Endothelial cell of umbilical vein (primary cell): ENCODE measurements at regions not wholly inside any gene's neighbourhood (a gene's known extent, or its start where the extent isn't known, plus 50 kb on each side); places are given as distances from the start of the nearest gene placed in this dataset.

Experiments
- EZH2 ChIP-seq: IDR thresholded peaks from 2 replicates; pipeline ENCODE4 v1.6.1; 2012; ENCODE audit warnings: borderline replicate concordance, low read depth, mild to moderate bottlenecking, moderate library complexity, low read length, inconsistent platforms; ENCODE audit not compliant: severe bottlenecking
- GATA2 ChIP-seq: IDR thresholded peaks from 2 replicates; pipeline ENCODE4 v1.7.0; 2011; ENCODE audit warnings: low read depth, mild to moderate bottlenecking, moderate library complexity, mixed read lengths, low read length; ENCODE audit not compliant: insufficient read length, insufficient read depth
- MYC ChIP-seq: IDR thresholded peaks from one replicate; pipeline ENCODE4 v1.6.1; 2011; ENCODE audit warnings: mild to moderate bottlenecking, low read depth, low read length
- POLR2A ChIP-seq: IDR thresholded peaks from 2 replicates; pipeline ENCODE4 v1.6.1; 2012; ENCODE audit warnings: low read depth, mild to moderate bottlenecking, control low read depth, low read length
- POLR2AphosphoS5 ChIP-seq: IDR thresholded peaks from 2 replicates; pipeline ENCODE4 v1.6.1; 2012; ENCODE audit warnings: low read depth, mild to moderate bottlenecking, control low read depth, low read length, moderate library complexity; ENCODE audit not compliant: insufficient read depth
- TF ChIP-seq, protein P1 (sequence below), 2 donors: IDR thresholded peaks; 1 replicate in 1 of 2; 2 replicates in 1 of 2; pipeline ENCODE4 v1.5.1; 2011; ENCODE audit warnings: low read length in 2 of 2, mild to moderate bottlenecking in 2 of 2, moderate library complexity in 2 of 2, control low read depth in 1 of 2, inconsistent platforms in 1 of 2, low read depth in 1 of 2; ENCODE audit not compliant: insufficient read depth in 1 of 2; ENCODE audit errors: extremely low read depth in 1 of 2

DNA sequence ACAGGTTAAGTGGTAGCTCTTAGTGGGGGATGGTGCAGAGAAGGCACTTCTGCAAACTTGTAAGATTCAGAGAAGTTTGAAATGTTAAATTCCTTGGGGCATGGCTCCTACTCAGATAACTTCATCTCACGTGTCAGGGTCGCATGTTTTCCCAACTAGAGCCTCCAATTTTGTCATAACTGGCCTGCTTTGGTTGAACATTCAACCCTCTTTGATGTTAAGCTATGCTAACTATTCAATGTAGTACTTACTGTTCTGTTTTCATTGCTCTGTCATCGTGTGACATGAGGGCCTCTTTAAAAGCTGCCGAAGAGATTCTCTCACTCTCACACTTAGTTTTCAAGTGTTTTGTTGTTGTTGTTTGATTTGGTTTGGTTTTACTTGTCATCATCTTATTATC, 280.8 kb downstream of the CDH11 start:
- TF ChIP-seq, protein P1, sequence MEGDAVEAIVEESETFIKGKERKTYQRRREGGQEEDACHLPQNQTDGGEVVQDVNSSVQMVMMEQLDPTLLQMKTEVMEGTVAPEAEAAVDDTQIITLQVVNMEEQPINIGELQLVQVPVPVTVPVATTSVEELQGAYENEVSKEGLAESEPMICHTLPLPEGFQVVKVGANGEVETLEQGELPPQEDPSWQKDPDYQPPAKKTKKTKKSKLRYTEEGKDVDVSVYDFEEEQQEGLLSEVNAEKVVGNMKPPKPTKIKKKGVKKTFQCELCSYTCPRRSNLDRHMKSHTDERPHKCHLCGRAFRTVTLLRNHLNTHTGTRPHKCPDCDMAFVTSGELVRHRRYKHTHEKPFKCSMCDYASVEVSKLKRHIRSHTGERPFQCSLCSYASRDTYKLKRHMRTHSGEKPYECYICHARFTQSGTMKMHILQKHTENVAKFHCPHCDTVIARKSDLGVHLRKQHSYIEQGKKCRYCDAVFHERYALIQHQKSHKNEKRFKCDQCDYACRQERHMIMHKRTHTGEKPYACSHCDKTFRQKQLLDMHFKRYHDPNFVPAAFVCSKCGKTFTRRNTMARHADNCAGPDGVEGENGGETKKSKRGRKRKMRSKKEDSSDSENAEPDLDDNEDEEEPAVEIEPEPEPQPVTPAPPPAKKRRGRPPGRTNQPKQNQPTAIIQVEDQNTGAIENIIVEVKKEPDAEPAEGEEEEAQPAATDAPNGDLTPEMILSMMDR (IDR thresholded peaks at IDR 0.05; ENCODE audit: extremely low read depth in 1 of 2, insufficient read depth in 1 of 2, low read depth in 1 of 2, low read length in 2 of 2) = no peak
- TF ChIP-seq POLR2A (no peak), POLR2AphosphoS5 (no peak), EZH2 (no peak), MYC (no peak), GATA2 (no peak)
